Hepatocyte (in vitro differentiated cells): ENCODE measurements at regions not wholly inside any gene's neighbourhood (a gene's known extent, or its start where the extent isn't known, plus 50 kb on each side); places are given as distances from the start of the nearest gene placed in this dataset.

Source experiments
- CTCF ChIP-seq: fragments of 200-600 bp; sonication (generic); IDR thresholded peaks from 2 replicates; pipeline ENCODE4 v1.5.1; 2016; ENCODE audit warnings: antibody characterized with exemption, mild to moderate bottlenecking; ENCODE audit not compliant: poor library complexity
- EZH2 ChIP-seq: fragments of 200-600 bp; sonication (generic); IDR thresholded peaks from 2 replicates; pipeline ENCODE4 v1.6.1; 2016; ENCODE audit warnings: antibody characterized with exemption, mild to moderate bottlenecking, borderline replicate concordance

- no peak for TF ChIP-seq CTCF
- TF ChIP-seq EZH2, result no peak
These were observed 353.2 kb upstream of the ATP11B start for GRCh38 chr3:182440101-182440500.
